T-helper 9 cell (primary cell): ENCODE measurements at regions not wholly inside any gene's neighbourhood (a gene's known extent, or its start where the extent isn't known, plus 50 kb on each side); places are given as distances from the start of the nearest gene placed in this dataset.

Experiments used
- DNase-seq: peaks from one replicate; pipeline ENCODE4 v3.0.0-alpha.2; 2020

- no peak for DNase-seq
Measured at GRCh38 chr4:66923081-66923865, 622.0 kb downstream of the CENPC start.

DNA sequence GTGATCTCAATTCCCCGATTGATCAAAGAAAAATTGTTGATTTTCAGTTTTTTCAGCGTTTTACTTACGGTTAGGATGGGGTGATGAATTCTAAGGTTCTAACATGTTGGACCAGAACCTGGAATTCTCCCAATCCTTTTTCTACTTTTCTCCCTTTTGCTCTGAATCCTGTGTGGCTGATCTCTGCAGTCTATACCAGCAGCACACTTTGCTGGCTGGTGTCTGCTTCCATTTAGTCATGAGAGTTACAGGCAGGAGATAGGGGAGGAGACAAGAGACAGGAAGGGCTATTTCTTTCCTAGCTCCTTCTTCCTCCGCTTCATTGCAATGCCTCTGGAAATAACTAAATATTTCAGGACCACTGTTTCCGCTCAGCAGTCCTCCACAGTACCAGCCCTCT is 623.9 kb downstream of the CENPC start:
- no peak for DNase-seq

DNA sequence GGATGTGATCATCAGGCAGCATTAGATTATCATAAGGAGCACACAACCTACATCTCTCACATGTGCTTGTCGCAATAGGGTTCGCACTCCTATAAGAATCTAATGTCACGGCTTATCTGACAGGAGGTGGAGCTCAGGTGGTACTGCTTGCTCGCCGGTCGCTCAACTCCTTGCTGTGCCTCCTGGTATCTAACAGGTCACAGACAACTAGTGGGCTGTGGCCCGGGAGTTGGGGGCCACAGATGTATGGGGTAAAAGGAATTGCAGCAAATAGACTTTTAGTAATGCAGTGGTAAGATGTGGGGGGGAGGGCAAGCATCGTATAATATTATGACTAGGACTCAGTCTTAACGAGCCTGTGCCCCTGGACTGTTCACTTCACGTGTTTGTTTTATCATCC is 624.8 kb downstream of the CENPC start:
- DNase-seq: no peak

- DNase-seq: no peak
Measured at GRCh38 chr4:66911880-66912279, 633.4 kb downstream of the CENPC start.

GRCh38 chr4:66906314-66906713 is 639.0 kb downstream of the CENPC start:
- no peak for DNase-seq

- no peak for DNase-seq
Measured at GRCh38 chr4:66899422-66900065, 645.8 kb downstream of the CENPC start.

GRCh38 chr4:66893807-66894206 is 651.5 kb downstream of the CENPC start:
- DNase-seq: no peak

- DNase-seq: no peak
Measured at GRCh38 chr4:66887061-66887460, 658.2 kb downstream of the CENPC start.

- DNase-seq: no peak
Measured at GRCh38 chr4:66885501-66886165, 659.7 kb downstream of the CENPC start.

DNA sequence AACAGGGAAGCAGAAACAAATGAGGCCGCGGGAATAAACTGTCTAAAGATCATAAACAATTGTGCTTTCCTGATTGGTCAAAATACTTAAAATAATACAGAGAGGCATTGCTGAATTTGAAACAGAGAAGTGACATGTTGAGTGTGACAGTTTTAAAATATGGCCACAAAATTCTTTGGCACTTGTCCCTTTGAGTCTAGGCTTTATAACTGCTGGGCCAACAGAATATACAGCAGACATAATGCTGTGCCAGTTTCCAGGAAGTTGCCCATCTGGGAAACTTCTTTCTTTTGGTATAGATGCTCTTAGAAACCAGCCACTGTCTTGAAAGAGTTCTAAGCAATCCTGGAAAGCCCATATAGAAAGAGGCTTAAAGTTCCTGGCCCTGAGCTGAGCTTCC is 668.4 kb downstream of the CENPC start:
- DNase-seq: no peak

- no peak for DNase-seq
Measured at GRCh38 chr4:66872661-66873060, 672.6 kb downstream of the CENPC start.

GRCh38 chr4:66863481-66863880 is 681.8 kb downstream of the CENPC start:
- no peak for DNase-seq

DNA sequence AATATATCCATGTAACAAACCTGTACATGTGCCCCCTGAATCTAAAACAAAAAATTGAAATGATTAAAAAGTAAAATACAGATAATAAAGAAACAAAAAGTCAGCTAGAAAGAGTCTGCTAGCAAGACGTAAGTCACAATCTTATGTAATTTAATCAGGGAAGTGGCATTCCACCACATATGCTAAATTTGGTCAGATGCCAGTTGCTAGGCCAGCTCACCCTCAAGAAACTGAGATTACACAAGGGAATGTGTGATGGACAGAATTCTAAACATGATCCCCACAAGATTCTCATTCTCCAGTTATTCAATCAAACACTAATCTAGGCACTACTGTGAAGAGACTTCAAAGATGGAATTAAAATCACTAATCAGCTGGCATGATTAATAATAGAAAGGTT is 689.3 kb downstream of the CENPC start:
- no peak for DNase-seq

DNA sequence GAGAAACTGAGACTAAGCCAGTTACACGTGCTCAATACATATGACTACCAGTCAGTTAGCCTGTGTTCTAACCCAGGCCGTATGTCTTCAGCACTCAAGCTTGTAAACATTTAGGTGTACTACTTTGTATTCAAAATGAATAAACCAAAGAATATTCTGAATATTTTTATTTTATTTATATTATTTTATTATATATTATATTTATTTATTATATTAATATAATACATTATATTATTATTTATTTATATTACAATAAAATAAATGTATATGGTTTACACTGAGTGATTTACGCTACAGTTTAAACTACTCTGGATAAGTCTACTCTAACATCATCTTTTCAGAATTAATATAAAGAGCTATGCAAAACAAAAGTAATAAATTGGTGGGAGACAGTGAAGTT is 691.5 kb downstream of the CENPC start:
- no peak for DNase-seq

- DNase-seq: no peak
Measured at GRCh38 chr4:66852843-66853242, 692.5 kb downstream of the CENPC start.

GRCh38 chr4:66849596-66849995 is 695.7 kb downstream of the CENPC start:
- DNase-seq: no peak

DNA sequence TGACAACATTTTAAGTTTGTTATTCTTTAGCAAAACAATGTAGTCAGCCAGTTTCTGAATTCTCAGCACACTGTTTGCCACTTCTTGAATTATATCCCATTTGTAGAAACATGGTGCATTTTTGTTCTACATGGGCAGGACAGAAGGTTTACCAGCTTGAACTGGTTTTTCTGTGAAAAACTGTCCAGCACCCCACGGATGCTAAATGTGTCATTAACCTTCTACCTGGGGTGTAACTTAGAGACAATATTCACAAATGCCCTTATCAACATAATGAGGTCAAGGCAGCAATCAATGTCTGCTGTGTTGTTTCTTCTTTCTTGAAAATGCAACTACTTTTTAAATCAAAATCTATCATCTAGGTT is 702.6 kb downstream of the CENPC start:
- no peak for DNase-seq

- DNase-seq: no peak
Measured at GRCh38 chr4:66842026-66842723, 703.1 kb downstream of the CENPC start.

GRCh38 chr4:66840178-66840577 is 705.1 kb downstream of the CENPC start:
- DNase-seq: no peak

- DNase-seq: no peak
Measured at GRCh38 chr4:66837279-66837922, 707.9 kb downstream of the CENPC start.

GRCh38 chr4:66829310-66829709 is 716.0 kb downstream of the CENPC start:
- no peak for DNase-seq

DNA sequence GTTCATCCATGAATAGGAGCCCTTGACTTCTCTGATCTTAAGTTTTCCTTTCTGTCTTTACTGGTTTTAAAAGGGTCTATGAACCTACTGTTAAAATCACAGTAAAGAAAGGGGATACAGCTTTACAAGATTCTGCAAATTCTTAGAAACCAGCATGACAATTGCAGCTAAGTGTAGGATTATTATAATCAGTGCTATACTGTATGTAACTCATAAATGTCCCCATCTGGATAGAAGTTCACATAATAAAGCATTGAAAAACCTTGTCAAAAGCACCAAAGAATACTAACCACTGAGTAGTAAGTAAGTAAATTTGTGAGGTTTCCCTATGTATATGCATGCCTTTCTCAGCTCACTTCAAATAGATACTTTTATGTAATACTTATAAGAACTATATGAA is 724.6 kb downstream of the CENPC start:
- no peak for DNase-seq

DNA sequence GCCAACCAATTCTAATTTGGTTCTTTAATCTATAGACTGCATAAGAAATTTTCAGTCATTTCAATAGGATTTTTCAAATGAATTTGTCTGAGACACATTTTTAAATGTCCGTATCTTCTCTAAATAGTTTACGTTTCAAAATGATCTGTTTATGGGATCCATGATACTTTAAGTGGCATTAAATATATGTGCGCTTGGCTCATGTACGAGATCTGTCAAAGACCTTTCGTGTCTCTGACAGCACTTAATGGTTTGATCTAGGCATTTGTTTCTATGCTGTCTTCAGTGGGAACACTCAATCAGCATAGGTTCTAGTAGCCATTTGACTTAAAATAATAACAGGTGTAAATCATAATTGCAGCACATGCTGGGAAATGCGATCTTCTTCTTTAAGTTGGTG is 731.0 kb downstream of the CENPC start:
- DNase-seq: no peak
